Endothelial cell of umbilical vein (primary cell): ENCODE measurements at regions not wholly inside any gene's neighbourhood (a gene's known extent, or its start where the extent isn't known, plus 50 kb on each side); places are given as distances from the start of the nearest gene placed in this dataset.

Experiments
- BruUV-seq: library from RNA; stranded (reverse); fragments of 400-500 nt; replicated peaks from 2 replicates; lab custom pipeline; 2021; lab: Mats Ljungman, UMichigan
- CTCF ChIA-PET: fragments of 300-600, 350-600 bp; sonication (Branson Sonifier 250); formaldehyde crosslinking; loops from one replicate; lab custom pipeline; 2021; ENCODE audit warnings: antibody characterized with exemption, inconsistent platforms; lab: Charles Lee
- POLR2A ChIA-PET: fragments of 300-600, 350-600 bp; sonication (Branson Sonifier 250); formaldehyde crosslinking; loops from one replicate; lab custom pipeline; 2021; ENCODE audit warnings: antibody characterized with exemption, inconsistent platforms; lab: Charles Lee
- DNase-seq: peaks from one replicate; pipeline ENCODE4 v3.0.0-alpha.2; 2011; ENCODE audit warnings: low read depth, low spot score
- FAIRE-seq: peaks from 2 replicates; lab custom pipeline; 2011; peaks lifted over from hg19 to GRCh38; lab: Jason Lieb, UNC
- H2AFZ ChIP-seq: 2 replicates; pipeline ENCODE4 v1.6.0; 2012; ENCODE audit warnings: low read depth, low read length, control low read depth, inconsistent platforms
- H3K27ac ChIP-seq: 2 replicates; pipeline ENCODE4 v1.5.1; 2011; ENCODE audit warnings: low read depth, mild to moderate bottlenecking, control low read depth, low read length, moderate library complexity; ENCODE audit not compliant: insufficient read depth
- H3K27me3 ChIP-seq, 2 experiments: 2 replicates each; pipeline versions ENCODE4 v1.6.0 to v1.6.1; 2011; ENCODE audit warnings: low read length in 2 of 2, mixed read lengths in 1 of 2; ENCODE audit not compliant: control insufficient read depth in 2 of 2, insufficient read depth in 2 of 2
- H3K36me3 ChIP-seq, 2 experiments: 2 replicates in 1 of 2; 3 replicates in 1 of 2; pipeline ENCODE4 v1.5.1; 2011; ENCODE audit warnings: low read length in 2 of 2, mild to moderate bottlenecking in 1 of 2, moderate library complexity in 1 of 2; ENCODE audit not compliant: control insufficient read depth in 2 of 2, insufficient read depth in 2 of 2; ENCODE audit errors: extremely low read depth in 1 of 2
- H3K4me1 ChIP-seq: 3 replicates; pipeline ENCODE4 v1.5.1; 2011; ENCODE audit warnings: mild to moderate bottlenecking, low read length; ENCODE audit not compliant: control insufficient read depth, insufficient read depth; ENCODE audit errors: extremely low read depth
- H3K4me2 ChIP-seq: 2 replicates; pipeline ENCODE4 v1.6.1; 2011; ENCODE audit warnings: low read length, control low read depth, mixed read lengths; ENCODE audit not compliant: insufficient read depth
- H3K4me3 ChIP-seq, 3 experiments: fragments of 200-600 bp in 1 of 3; sonication (generic), shearing (Covaris generic) in 1 of 3; replicated peaks in 1 of 3; 2 replicates each; pipeline ENCODE4 v1.5.1; 2011 to 2016; ENCODE audit warnings: control low read depth in 3 of 3, low read length in 3 of 3, mild to moderate bottlenecking in 2 of 3, inconsistent platforms in 1 of 3, low read depth in 1 of 3, moderate library complexity in 1 of 3; ENCODE audit not compliant: insufficient read depth in 1 of 3
- H3K79me2 ChIP-seq: 2 replicates; pipeline ENCODE4 v1.6.0; 2012; ENCODE audit warnings: low read length, inconsistent platforms; ENCODE audit not compliant: control insufficient read depth, insufficient read depth
- H3K9ac ChIP-seq: replicated peaks from 2 replicates; pipeline ENCODE3; 2011; ENCODE audit warnings: low read length, control low read depth; ENCODE audit not compliant: insufficient read depth; ENCODE audit errors: extremely low read depth
- H3K9me1 ChIP-seq: replicated peaks from 3 replicates; pipeline ENCODE4 v1.6.0; 2011; ENCODE audit warnings: mild to moderate bottlenecking, low read length; ENCODE audit not compliant: control insufficient read depth, insufficient read depth; ENCODE audit errors: extremely low read depth
- H3K9me3 ChIP-seq: replicated peaks from 2 replicates; pipeline ENCODE4 v1.5.1; 2012; ENCODE audit warnings: low read length, inconsistent platforms; ENCODE audit not compliant: control insufficient read depth, insufficient read depth
- H4K20me1 ChIP-seq: replicated peaks from 2 replicates; pipeline ENCODE3; 2011; ENCODE audit warnings: mild to moderate bottlenecking, low read length; ENCODE audit not compliant: control insufficient read depth, insufficient read depth; ENCODE audit errors: extremely low read depth
- EZH2 ChIP-seq: IDR thresholded peaks from 2 replicates; pipeline ENCODE4 v1.6.1; 2012; ENCODE audit warnings: borderline replicate concordance, low read depth, mild to moderate bottlenecking, moderate library complexity, low read length, inconsistent platforms; ENCODE audit not compliant: severe bottlenecking
- FOS ChIP-seq: IDR thresholded peaks from 2 replicates; pipeline ENCODE4 v1.6.1; 2011; ENCODE audit warnings: mild to moderate bottlenecking, low read length, moderate library complexity, borderline replicate concordance; ENCODE audit not compliant: insufficient read depth
- GATA2 ChIP-seq: IDR thresholded peaks from 2 replicates; pipeline ENCODE4 v1.7.0; 2011; ENCODE audit warnings: low read depth, mild to moderate bottlenecking, moderate library complexity, mixed read lengths, low read length; ENCODE audit not compliant: insufficient read length, insufficient read depth
- JUN ChIP-seq: IDR thresholded peaks from 2 replicates; pipeline ENCODE4 v1.6.1; 2011; ENCODE audit warnings: borderline replicate concordance, low read depth; ENCODE audit not compliant: insufficient read length, insufficient read depth
- MYC ChIP-seq: IDR thresholded peaks from one replicate; pipeline ENCODE4 v1.6.1; 2011; ENCODE audit warnings: mild to moderate bottlenecking, low read depth, low read length
- POLR2A ChIP-seq: IDR thresholded peaks from 2 replicates; pipeline ENCODE4 v1.6.1; 2012; ENCODE audit warnings: low read depth, mild to moderate bottlenecking, control low read depth, low read length
- POLR2AphosphoS5 ChIP-seq: IDR thresholded peaks from 2 replicates; pipeline ENCODE4 v1.6.1; 2012; ENCODE audit warnings: low read depth, mild to moderate bottlenecking, control low read depth, low read length, moderate library complexity; ENCODE audit not compliant: insufficient read depth
- dilution Hi-C: fragments of 300-500 bp; cut with MboI; formaldehyde crosslinking; loops from one replicate; pipeline ENCODE4 v1.15.0; 2019; ENCODE audit warnings: low sequenced_read_pairs; ENCODE audit not compliant: extremely low pct_ligation_motif_present
- intact Hi-C: fragments of 100-400 bp; cut with micrococcal nuclease; formaldehyde crosslinking; loops from one replicate; pipeline ENCODE4 v1.10.0; 2022
- TF ChIP-seq, protein P1 (sequence below): IDR thresholded peaks from 2 replicates; pipeline ENCODE4 v1.6.1; 2011; ENCODE audit not compliant: insufficient read depth, insufficient read length

DNA sequence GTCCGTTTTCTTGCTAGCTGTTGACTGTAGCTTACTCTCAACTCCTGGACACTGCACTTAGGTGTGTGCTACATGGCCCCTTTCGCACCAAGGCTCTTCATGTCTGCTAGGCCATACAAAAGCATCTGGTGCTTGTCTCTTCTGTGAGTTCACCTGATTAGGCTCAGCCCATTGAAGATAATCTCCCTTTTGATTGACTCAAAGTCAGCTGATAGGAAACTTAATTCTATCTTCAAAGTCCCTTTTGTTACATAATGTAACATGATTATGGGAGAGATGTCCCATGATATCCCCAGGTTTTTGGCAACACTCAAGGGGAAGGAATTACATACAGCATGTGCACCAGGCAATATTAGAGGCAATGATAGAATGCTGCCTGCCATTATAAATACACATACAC is 263.0 kb upstream of the JAG1 start:
- Histone ChIP-seq H3K4me2 (no peak overlapping the region), H3K9me3 (no peaks in the 10 kb centered on the region), H4K20me1 (no peaks in the 10 kb centered on the region), H3K4me3 (no peak overlapping the region), H2AFZ (no peak overlapping the region), H3K27me3 (no peaks in the 10 kb centered on the region), H3K27ac (no peak overlapping the region), H3K9ac (no peak overlapping the region), H3K9me1 (no peaks in the 10 kb centered on the region), H3K79me2 (no peaks in the 10 kb centered on the region), H3K4me1 (peaks cover 13% of the 10 kb centered on the region), H3K36me3 (no peaks in the 10 kb centered on the region)
- no TSS peak for BruUV-seq
- dilution Hi-C loops (no loop called here), intact Hi-C loops (no loop called here)
- ChIA-PET POLR2A (no interaction called here), CTCF (interaction anchor here (0.9 to 1.3 kb wide), 2 partner anchors 9 to 15 kb away, joined by 3 read pairs; no protein-coding TSS in a partner anchor)
- TF ChIP-seq POLR2A (no peak), FOS (no peak), MYC (no peak), JUN (no peak), EZH2 (no peak)
- TF ChIP-seq, protein P1, sequence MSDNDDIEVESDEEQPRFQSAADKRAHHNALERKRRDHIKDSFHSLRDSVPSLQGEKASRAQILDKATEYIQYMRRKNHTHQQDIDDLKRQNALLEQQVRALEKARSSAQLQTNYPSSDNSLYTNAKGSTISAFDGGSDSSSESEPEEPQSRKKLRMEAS: no peak
- no peak for FAIRE-seq
- DNase-seq: no peak

DNA sequence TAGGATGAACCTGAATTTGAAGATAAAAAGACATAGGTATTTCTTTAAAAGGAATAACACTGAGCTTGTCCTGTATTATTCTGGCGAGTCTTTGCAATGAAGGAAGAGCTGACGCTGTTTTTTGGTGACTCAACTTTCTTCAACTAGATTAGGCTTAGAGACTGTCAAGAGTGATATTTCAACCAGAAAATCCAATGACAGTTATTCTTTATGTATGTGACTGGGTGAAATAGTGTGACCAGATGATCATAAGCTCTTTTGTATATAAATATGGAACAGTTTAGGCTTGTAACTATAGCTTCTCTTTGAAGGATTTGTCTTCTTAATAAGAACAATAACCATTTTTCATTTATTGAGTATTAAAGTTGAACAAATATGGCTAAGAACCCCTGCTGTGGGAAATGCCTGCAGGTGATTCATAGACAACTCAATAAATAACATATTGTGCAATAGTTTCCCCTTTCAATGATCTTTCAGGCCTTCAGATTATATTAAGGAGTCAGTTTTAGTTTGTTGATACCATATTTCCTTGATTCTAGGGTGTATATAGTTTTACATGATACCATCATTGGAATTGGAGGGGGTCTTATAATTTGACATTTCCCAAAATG is 265.6 kb upstream of the JAG1 start:
- Histone ChIP-seq H2AFZ (no peak overlapping the region), H3K4me2 (no peak overlapping the region), H4K20me1 (no peaks in the 10 kb centered on the region), H3K36me3 (no peaks in the 10 kb centered on the region), H3K27ac (no peak overlapping the region), H3K4me1 (peaks cover 13% of the 10 kb centered on the region), H3K79me2 (no peaks in the 10 kb centered on the region), H3K27me3 (no peaks in the 10 kb centered on the region), H3K9me3 (no peaks in the 10 kb centered on the region), H3K4me3 (no peak overlapping the region), H3K9ac (no peak overlapping the region), H3K9me1 (no peaks in the 10 kb centered on the region)
- no TSS peak for BruUV-seq
- DNase-seq: no peak
- TF ChIP-seq GATA2 (no peak), POLR2A (no peak), FOS (peak; percentile 32), POLR2AphosphoS5 (no peak)
- dilution Hi-C loops: no loop called here
- intact Hi-C loops: no loop called here
- no peak for FAIRE-seq
- ChIA-PET CTCF (interaction anchor here (0.5 to 1.7 kb wide), 3 partner anchors 19 to 387 kb away, joined by 3 read pairs; no protein-coding TSS in a partner anchor), POLR2A (no interaction called here)
